ENCODE measurements at regions not wholly inside any gene's neighbourhood (a gene's known extent, or its start where the extent isn't known, plus 50 kb on each side); places are given as distances from the start of the nearest gene placed in this dataset.

DNA sequence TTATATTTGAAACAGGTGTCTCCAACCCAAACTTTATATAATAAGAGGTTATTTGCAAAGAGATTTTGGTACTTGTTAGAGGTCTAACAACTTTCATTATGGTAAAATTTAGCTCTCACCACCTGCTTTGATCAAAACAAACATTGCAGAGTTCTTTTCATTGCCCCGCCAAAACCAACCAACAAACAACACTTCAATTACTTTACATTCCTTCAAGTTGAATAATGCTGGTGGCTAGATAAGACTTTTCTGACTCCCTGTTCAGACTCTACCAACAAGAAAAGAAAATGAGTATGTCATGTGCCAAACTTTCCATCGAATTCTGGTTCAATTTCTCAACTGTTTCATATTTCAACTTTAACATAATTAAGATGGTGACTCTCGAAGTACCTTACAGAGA lies 311.1 kb downstream of the ADGRG6 start:
- TF ChIP-seq, protein P1, sequence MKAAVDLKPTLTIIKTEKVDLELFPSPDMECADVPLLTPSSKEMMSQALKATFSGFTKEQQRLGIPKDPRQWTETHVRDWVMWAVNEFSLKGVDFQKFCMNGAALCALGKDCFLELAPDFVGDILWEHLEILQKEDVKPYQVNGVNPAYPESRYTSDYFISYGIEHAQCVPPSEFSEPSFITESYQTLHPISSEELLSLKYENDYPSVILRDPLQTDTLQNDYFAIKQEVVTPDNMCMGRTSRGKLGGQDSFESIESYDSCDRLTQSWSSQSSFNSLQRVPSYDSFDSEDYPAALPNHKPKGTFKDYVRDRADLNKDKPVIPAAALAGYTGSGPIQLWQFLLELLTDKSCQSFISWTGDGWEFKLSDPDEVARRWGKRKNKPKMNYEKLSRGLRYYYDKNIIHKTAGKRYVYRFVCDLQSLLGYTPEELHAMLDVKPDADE (IDR thresholded peaks at IDR 0.05): no peak
- TF ChIP-seq, protein P2, sequence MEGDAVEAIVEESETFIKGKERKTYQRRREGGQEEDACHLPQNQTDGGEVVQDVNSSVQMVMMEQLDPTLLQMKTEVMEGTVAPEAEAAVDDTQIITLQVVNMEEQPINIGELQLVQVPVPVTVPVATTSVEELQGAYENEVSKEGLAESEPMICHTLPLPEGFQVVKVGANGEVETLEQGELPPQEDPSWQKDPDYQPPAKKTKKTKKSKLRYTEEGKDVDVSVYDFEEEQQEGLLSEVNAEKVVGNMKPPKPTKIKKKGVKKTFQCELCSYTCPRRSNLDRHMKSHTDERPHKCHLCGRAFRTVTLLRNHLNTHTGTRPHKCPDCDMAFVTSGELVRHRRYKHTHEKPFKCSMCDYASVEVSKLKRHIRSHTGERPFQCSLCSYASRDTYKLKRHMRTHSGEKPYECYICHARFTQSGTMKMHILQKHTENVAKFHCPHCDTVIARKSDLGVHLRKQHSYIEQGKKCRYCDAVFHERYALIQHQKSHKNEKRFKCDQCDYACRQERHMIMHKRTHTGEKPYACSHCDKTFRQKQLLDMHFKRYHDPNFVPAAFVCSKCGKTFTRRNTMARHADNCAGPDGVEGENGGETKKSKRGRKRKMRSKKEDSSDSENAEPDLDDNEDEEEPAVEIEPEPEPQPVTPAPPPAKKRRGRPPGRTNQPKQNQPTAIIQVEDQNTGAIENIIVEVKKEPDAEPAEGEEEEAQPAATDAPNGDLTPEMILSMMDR (conservative IDR thresholded peaks at IDR 0.05; ENCODE audit: low read depth in 2 of 2): no peak
- TF ChIP-seq CREB1 (CRISPR knock-in tag; IDR thresholded peaks at IDR 0.05; ENCODE audit: low read depth): no peak
- no peak for TF ChIP-seq REST (IDR thresholded peaks at IDR 0.05; ENCODE audit: unreplicated experiment)
- TF ChIP-seq POLR2AphosphoS5 (IDR thresholded peaks at IDR 0.05; ENCODE audit: low read depth): no peak
- TF ChIP-seq ZNF114 (CRISPR knock-in tag; IDR thresholded peaks at IDR 0.05): no peak
